ENCODE measurements at regions not wholly inside any gene's neighbourhood (a gene's known extent, or its start where the extent isn't known, plus 50 kb on each side); places are given as distances from the start of the nearest gene placed in this dataset.

- ChIA-PET POLR2A (no interaction called here), CTCF (no interaction called here)
- DNase-seq: no peak
- no peak overlapping the region for H3K4me3 ChIP-seq (ENCODE audit: low read length)
- H3K27ac ChIP-seq (ENCODE audit: low read depth in 1 of 2, low read length in 2 of 2): no peak overlapping the region
- peaks cover 0 to 8% of the 10 kb centered on the region in 2 experiments for H3K9me3 ChIP-seq (ENCODE audit: control insufficient read depth in 1 of 2, insufficient read depth in 1 of 2, low read length in 2 of 2)
- no peak overlapping the region for H3K27ac Mint-ChIP-seq
- no peaks in the 10 kb centered on the region for H3K36me3 ChIP-seq (ENCODE audit: insufficient read depth, low read length)
- H3K27me3 ChIP-seq (ENCODE audit: control insufficient read depth in 1 of 2, insufficient read depth in 2 of 2, low read length in 2 of 2): no peaks in the 10 kb centered on the region
- intact Hi-C loops (cut with DNase I, micrococcal nuclease): no loop called here
- ATAC-seq (ENCODE audit: poor library complexity): no peak
- H3K36me3 Mint-ChIP-seq (ENCODE audit: low read depth): no peaks in the 10 kb centered on the region
- H3K4me1 Mint-ChIP-seq (ENCODE audit: low read depth): no peaks in the 10 kb centered on the region
- H3K9me3 Mint-ChIP-seq: peaks cover 2% of the 10 kb centered on the region
- H3K4me3 Mint-ChIP-seq: no peak overlapping the region
- no peaks in the 10 kb centered on the region for H3K27me3 Mint-ChIP-seq
- no peak for TF ChIP-seq CTCF (IDR thresholded peaks at IDR 0.05)
- H3K4me1 ChIP-seq (ENCODE audit: insufficient read depth, low read length): no peaks in the 10 kb centered on the region
Measured at GRCh38 chr5:68352166-68352565, 136.6 kb downstream of the PIK3R1 start.

GRCh38 chr5:68353605-68354004, 138.0 kb downstream of the PIK3R1 start:
- Histone ChIP-seq H3K27ac (ENCODE audit: low read depth in 1 of 2, low read length in 2 of 2) (no peak overlapping the region), H3K27me3 (ENCODE audit: control insufficient read depth in 1 of 2, insufficient read depth in 2 of 2, low read length in 2 of 2) (no peaks in the 10 kb centered on the region), H3K4me1 (ENCODE audit: insufficient read depth, low read length) (no peaks in the 10 kb centered on the region), H3K9me3 (ENCODE audit: control insufficient read depth in 1 of 2, insufficient read depth in 1 of 2, low read length in 2 of 2) (peaks cover 0 to 5% of the 10 kb centered on the region in 2 experiments), H3K36me3 (ENCODE audit: insufficient read depth, low read length) (no peaks in the 10 kb centered on the region), H3K4me3 (ENCODE audit: low read length) (no peak overlapping the region)
- H3K27me3 Mint-ChIP-seq: no peaks in the 10 kb centered on the region
- intact Hi-C loops (cut with DNase I, micrococcal nuclease): no loop called here
- H3K36me3 Mint-ChIP-seq (ENCODE audit: low read depth): no peaks in the 10 kb centered on the region
- no peak overlapping the region for H3K4me3 Mint-ChIP-seq
- H3K27ac Mint-ChIP-seq: no peak overlapping the region
- POLR2A ChIA-PET: no interaction called here
- no peak for ATAC-seq (ENCODE audit: poor library complexity)
- no peak for DNase-seq
- CTCF ChIA-PET: no interaction called here
- no peak for TF ChIP-seq CTCF (IDR thresholded peaks at IDR 0.05)
- H3K9me3 Mint-ChIP-seq: no peaks in the 10 kb centered on the region
- no peaks in the 10 kb centered on the region for H3K4me1 Mint-ChIP-seq (ENCODE audit: low read depth)

GRCh38 chr5:68354315-68354714, 138.8 kb downstream of the PIK3R1 start:
- TF ChIP-seq CTCF (IDR thresholded peaks at IDR 0.05): no peak
- ChIA-PET CTCF (no interaction called here), POLR2A (no interaction called here)
- H3K36me3 Mint-ChIP-seq (ENCODE audit: low read depth): no peaks in the 10 kb centered on the region
- no peaks in the 10 kb centered on the region for H3K27me3 Mint-ChIP-seq
- no peaks in the 10 kb centered on the region for H3K9me3 Mint-ChIP-seq
- no peak overlapping the region for H3K27ac ChIP-seq (ENCODE audit: low read depth in 1 of 2, low read length in 2 of 2)
- H3K4me1 Mint-ChIP-seq (ENCODE audit: low read depth): no peaks in the 10 kb centered on the region
- H3K9me3 ChIP-seq (ENCODE audit: control insufficient read depth in 1 of 2, insufficient read depth in 1 of 2, low read length in 2 of 2): no peaks in the 10 kb centered on the region
- no peak overlapping the region for H3K27ac Mint-ChIP-seq
- no peak overlapping the region for H3K4me3 ChIP-seq (ENCODE audit: low read length)
- DNase-seq (no peak), ATAC-seq (ENCODE audit: poor library complexity) (no peak)
- H3K36me3 ChIP-seq (ENCODE audit: insufficient read depth, low read length): no peaks in the 10 kb centered on the region
- no peaks in the 10 kb centered on the region for H3K27me3 ChIP-seq (ENCODE audit: control insufficient read depth in 1 of 2, insufficient read depth in 2 of 2, low read length in 2 of 2)
- no peaks in the 10 kb centered on the region for H3K4me1 ChIP-seq (ENCODE audit: insufficient read depth, low read length)
- no peak overlapping the region for H3K4me3 Mint-ChIP-seq
- intact Hi-C loops (cut with DNase I, micrococcal nuclease): no loop called here

All from CD4-positive, alpha-beta T cell (primary cell).